ENCODE measurements at regions not wholly inside any gene's neighbourhood (a gene's known extent, or its start where the extent isn't known, plus 50 kb on each side); places are given as distances from the start of the nearest gene placed in this dataset.

DNA sequence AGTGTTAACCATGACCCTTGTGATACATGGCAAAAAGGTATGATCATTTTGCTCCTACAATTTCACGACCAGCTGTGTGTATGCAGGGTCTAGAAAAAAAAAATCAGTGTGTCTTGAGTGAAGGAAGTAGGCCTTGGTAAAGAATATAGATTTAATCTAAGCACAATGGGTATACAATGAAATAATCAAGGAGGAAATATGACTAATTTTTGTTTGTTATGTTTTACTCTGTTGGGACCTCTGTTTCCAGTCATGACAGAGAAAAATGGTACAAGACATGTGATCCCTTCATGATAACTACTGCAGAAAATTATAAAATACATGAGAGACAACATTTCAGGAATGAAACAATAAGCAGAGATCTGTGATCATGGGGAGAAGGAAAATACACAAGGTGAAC is 835.5 kb downstream of the PDHA2 start:
- no peaks in the 10 kb centered on the region for H4K20me1 ChIP-seq (ENCODE audit: insufficient read depth, low read length)
- no peaks in the 10 kb centered on the region for H3K79me2 ChIP-seq (ENCODE audit: insufficient read depth, low read length)
- no peak overlapping the region for H3K4me3 ChIP-seq (ENCODE audit: low read depth, low read length, poor library complexity, severe bottlenecking)
- no peaks in the 10 kb centered on the region for H3K4me1 ChIP-seq (ENCODE audit: insufficient read depth, low read length, severe bottlenecking)
- H3F3A ChIP-seq (ENCODE audit: insufficient read depth, low read length), result no peaks in the 10 kb centered on the region
- no peak overlapping the region for H3K9ac ChIP-seq (ENCODE audit: low read length)
- no peaks in the 10 kb centered on the region for H3K36me3 ChIP-seq (ENCODE audit: insufficient read depth, low read length)
- H3K9me2 ChIP-seq (ENCODE audit: low read depth, low read length), result no peaks in the 10 kb centered on the region
- H2AFZ ChIP-seq (ENCODE audit: low read length), result no peak overlapping the region
- no peak overlapping the region for H3K4me2 ChIP-seq (ENCODE audit: low read length)
- H3K27ac ChIP-seq (ENCODE audit: low read depth, low read length, poor library complexity, severe bottlenecking), result no peak overlapping the region
- no peaks in the 10 kb centered on the region for H3K9me3 ChIP-seq (ENCODE audit: low read length)
- H3K27me3 ChIP-seq (ENCODE audit: insufficient read depth, low read length), result no peaks in the 10 kb centered on the region
- no peak for TF ChIP-seq EZH2 (IDR thresholded peaks at IDR 0.05; ENCODE audit: borderline replicate concordance, low read length)
- TF ChIP-seq CTCF (IDR thresholded peaks at IDR 0.05; ENCODE audit: low read length), result no peak

DNA sequence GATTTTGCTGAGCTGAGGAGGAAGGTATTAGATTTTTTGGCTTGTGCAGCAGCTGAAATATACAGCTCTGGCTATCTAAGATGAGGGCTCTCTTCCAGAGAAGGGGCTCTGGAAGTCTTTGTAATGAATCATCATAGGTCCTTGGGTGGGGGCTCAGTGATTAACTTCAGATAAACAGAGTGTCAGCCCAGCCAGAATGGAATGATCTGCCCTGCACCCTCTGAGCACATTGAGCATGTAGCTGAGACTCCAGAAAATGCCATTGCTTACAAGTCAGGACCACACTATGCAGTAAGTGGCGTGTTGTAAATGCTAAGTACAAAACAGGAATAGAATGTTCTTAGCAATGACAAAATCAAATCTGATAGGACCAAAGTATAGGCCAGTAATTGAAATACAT is 836.0 kb downstream of the PDHA2 start:
- H2AFZ ChIP-seq (ENCODE audit: low read length), result no peak overlapping the region
- H3K79me2 ChIP-seq (ENCODE audit: insufficient read depth, low read length), result no peaks in the 10 kb centered on the region
- TF ChIP-seq EZH2 (IDR thresholded peaks at IDR 0.05; ENCODE audit: borderline replicate concordance, low read length), result no peak
- no peak for TF ChIP-seq CTCF (IDR thresholded peaks at IDR 0.05; ENCODE audit: low read length)

DNA sequence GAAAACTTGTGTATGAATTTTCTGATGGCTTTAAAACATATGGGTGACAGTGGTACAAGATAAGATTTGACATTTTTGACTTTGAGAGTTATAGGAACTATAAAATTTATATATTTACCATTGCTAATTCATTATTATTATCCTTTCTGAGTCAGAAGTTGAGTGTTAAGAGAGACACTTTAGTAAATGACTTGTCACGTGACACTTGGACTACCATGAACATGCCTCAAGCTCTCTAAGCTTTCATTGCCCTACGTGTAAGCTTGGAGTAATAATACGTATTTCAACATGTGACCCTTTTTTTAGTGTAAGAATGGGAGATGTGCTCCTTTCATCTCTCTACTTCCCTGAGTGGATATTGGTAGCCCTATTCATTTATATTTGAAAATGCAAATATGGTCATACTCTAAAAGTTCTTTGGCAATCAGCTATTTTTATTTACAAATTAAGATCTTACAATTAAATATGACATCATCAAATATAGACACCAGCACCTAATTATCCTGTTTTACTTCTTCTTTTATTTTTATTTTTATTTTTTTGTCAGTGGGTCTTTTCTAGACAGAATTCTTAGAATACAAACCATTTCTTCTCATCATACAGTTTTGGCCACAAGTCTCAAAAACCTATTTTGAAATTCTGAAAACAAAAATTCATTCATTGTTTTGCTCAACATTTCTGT is 837.0 kb downstream of the PDHA2 start:
- Histone ChIP-seq H4K20me1 (ENCODE audit: insufficient read depth, low read length) (no peaks in the 10 kb centered on the region), H3K4me2 (ENCODE audit: low read length) (no peak overlapping the region), H2AFZ (ENCODE audit: low read length) (no peak overlapping the region), H3K4me1 (ENCODE audit: insufficient read depth, low read length, severe bottlenecking) (no peaks in the 10 kb centered on the region), H3K9me2 (ENCODE audit: low read depth, low read length) (no peaks in the 10 kb centered on the region), H3K36me3 (ENCODE audit: insufficient read depth, low read length) (no peaks in the 10 kb centered on the region), H3K4me3 (ENCODE audit: low read depth, low read length, poor library complexity, severe bottlenecking) (no peak overlapping the region), H3F3A (ENCODE audit: insufficient read depth, low read length) (no peaks in the 10 kb centered on the region), H3K27ac (ENCODE audit: low read depth, low read length, poor library complexity, severe bottlenecking) (no peak overlapping the region), H3K9me3 (ENCODE audit: low read length) (no peaks in the 10 kb centered on the region), H3K9ac (ENCODE audit: low read length) (no peak overlapping the region), H3K27me3 (ENCODE audit: insufficient read depth, low read length) (no peaks in the 10 kb centered on the region), H3K79me2 (ENCODE audit: insufficient read depth, low read length) (no peaks in the 10 kb centered on the region)
- TF ChIP-seq CTCF (IDR thresholded peaks at IDR 0.05; ENCODE audit: low read length), result no peak
- TF ChIP-seq EZH2 (IDR thresholded peaks at IDR 0.05; ENCODE audit: borderline replicate concordance, low read length), result no peak

More for the DNA sequence above, 836.0 kb downstream of the PDHA2 start:
- Histone ChIP-seq H3K27ac (ENCODE audit: low read depth, low read length, poor library complexity, severe bottlenecking) (no peak overlapping the region), H3K4me3 (ENCODE audit: low read depth, low read length, poor library complexity, severe bottlenecking) (no peak overlapping the region), H3F3A (ENCODE audit: insufficient read depth, low read length) (no peaks in the 10 kb centered on the region), H4K20me1 (ENCODE audit: insufficient read depth, low read length) (no peaks in the 10 kb centered on the region), H3K9me3 (ENCODE audit: low read length) (no peaks in the 10 kb centered on the region), H3K9ac (ENCODE audit: low read length) (no peak overlapping the region), H3K4me1 (ENCODE audit: insufficient read depth, low read length, severe bottlenecking) (no peaks in the 10 kb centered on the region), H3K27me3 (ENCODE audit: insufficient read depth, low read length) (no peaks in the 10 kb centered on the region), H3K9me2 (ENCODE audit: low read depth, low read length) (no peaks in the 10 kb centered on the region), H3K36me3 (ENCODE audit: insufficient read depth, low read length) (no peaks in the 10 kb centered on the region), H3K4me2 (ENCODE audit: low read length) (no peak overlapping the region)
